Mucosa of descending colon (tissue), 3 donors: ENCODE measurements at regions not wholly inside any gene's neighbourhood (a gene's known extent, or its start where the extent isn't known, plus 50 kb on each side); places are given as distances from the start of the nearest gene placed in this dataset.

Experiments used
- ATAC-seq: fragments of 200-7000 bp; cut with Tn5 transposase; one replicate; pipeline ENCODE4 v1.9.1; 2020; ENCODE audit warnings: mild to moderate bottlenecking, moderate library complexity
- DNase-seq, 3 donors: peaks; one replicate each; pipeline ENCODE4 v3.0.0-alpha.2; 2020
- H3K36me3 ChIP-seq: fragments of 200-600 bp; one replicate; pipeline ENCODE4 v1.8.0; 2021; ENCODE audit warnings: low read depth, mild to moderate bottlenecking
- H3K4me1 ChIP-seq: fragments of 200-600 bp; one replicate; pipeline ENCODE4 v1.8.0; 2021; ENCODE audit warnings: low read depth, mild to moderate bottlenecking
- H3K4me3 ChIP-seq: fragments of 200-600 bp; one replicate; pipeline ENCODE4 v1.8.0; 2021; ENCODE audit warnings: mild to moderate bottlenecking
- H3K9me3 ChIP-seq: fragments of 200-600 bp; one replicate; pipeline ENCODE4 v1.8.0; 2021; ENCODE audit warnings: mild to moderate bottlenecking
- intact Hi-C, 2 donors: fragments of 100-400 bp; cut with DNase I in 1 of 2; cut with micrococcal nuclease in 1 of 2; formaldehyde crosslinking; loops; one replicate each; pipeline versions ENCODE4 v1.11.0 to v1.11.1; 2022; cut with DNase I, micrococcal nuclease
- TF ChIP-seq, protein P1 (sequence below): fragments of 200-600 bp; IDR thresholded peaks from one replicate; pipeline ENCODE4 v1.8.0; 2022; ENCODE audit warnings: antibody characterized with exemption, mild to moderate bottlenecking
- donor health status: DM: no; HTN: no; CAD: no; lungs with moderate emphysema.
- donor health status: DM: no; HTN: no; CAD: no.
- donor health status: DM: no; HTN: yes; CAD: no.

DNA sequence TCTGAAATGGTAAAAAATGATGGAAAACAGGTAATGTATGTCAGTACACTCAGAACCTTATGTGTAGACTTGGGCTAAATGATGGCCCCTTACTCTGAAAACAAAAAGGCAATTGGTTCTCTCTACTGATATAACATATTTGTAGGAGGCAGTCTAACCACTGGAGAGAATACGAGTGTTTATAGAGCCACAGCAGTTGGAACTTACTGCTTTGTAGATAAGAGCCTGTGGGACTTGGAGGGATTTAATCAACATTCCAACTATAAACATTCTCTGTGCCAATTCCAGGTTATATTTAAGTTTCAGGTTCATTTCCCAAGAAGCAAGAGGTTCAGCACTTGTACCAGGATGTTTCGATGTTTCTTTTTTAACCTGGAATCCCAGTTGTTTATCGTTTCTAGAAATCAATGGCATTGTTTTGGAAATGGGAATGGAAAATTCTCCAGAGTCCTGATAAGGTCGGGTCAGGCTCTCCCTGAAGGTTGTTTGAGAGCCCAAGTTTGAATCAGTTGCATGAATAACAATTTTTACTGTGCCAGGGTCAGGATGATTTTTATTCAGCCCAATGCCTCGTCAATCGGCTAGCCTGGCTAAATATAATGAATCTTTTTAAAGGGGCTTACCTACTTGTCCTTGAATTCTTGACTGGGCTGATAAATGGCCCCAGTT lies 278.4 kb upstream of the FAM98A start:
- DNase-seq = no peak
- Histone ChIP-seq H3K9me3 (peaks cover 21% of the 10 kb centered on the region), H3K4me1 (no peaks in the 10 kb centered on the region), H3K4me3 (no peak overlapping the region), H3K36me3 (no peaks in the 10 kb centered on the region)
- TF ChIP-seq, protein P1, sequence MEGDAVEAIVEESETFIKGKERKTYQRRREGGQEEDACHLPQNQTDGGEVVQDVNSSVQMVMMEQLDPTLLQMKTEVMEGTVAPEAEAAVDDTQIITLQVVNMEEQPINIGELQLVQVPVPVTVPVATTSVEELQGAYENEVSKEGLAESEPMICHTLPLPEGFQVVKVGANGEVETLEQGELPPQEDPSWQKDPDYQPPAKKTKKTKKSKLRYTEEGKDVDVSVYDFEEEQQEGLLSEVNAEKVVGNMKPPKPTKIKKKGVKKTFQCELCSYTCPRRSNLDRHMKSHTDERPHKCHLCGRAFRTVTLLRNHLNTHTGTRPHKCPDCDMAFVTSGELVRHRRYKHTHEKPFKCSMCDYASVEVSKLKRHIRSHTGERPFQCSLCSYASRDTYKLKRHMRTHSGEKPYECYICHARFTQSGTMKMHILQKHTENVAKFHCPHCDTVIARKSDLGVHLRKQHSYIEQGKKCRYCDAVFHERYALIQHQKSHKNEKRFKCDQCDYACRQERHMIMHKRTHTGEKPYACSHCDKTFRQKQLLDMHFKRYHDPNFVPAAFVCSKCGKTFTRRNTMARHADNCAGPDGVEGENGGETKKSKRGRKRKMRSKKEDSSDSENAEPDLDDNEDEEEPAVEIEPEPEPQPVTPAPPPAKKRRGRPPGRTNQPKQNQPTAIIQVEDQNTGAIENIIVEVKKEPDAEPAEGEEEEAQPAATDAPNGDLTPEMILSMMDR = no peak
- ATAC-seq = no peak
- intact Hi-C loops = no loop called here

DNA sequence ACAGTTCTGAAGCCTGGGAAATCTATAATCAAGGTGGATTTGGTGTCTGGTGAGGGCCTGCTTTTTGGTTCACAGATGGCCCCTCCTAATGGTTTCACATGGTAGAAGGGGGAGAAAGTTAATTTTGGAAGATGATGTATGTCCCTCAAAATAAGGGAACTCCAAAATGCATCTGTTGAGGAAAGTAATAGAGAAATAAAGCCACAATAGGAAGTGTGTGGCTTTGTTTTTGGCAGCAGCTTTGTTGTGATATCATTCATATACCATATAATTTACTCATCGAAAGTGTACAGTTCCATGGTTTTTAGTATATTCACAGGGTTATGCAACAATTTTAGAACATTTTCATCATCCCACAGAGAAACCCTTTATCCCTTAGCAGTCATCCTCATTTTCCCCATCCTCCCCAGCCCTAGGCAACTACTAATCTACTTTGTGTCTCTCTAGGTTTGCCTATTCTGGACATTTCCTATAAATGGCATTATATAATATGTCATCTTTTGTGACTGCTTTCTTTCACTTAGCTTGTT lies 274.0 kb upstream of the FAM98A start:
- Histone ChIP-seq H3K9me3 (peaks cover 50% of the 10 kb centered on the region), H3K4me3 (no peak overlapping the region), H3K4me1 (no peaks in the 10 kb centered on the region), H3K36me3 (no peaks in the 10 kb centered on the region)
- DNase-seq (no peak), ATAC-seq (no peak)
- intact Hi-C loops = no loop called here
- TF ChIP-seq, protein P1 = no peak

DNA sequence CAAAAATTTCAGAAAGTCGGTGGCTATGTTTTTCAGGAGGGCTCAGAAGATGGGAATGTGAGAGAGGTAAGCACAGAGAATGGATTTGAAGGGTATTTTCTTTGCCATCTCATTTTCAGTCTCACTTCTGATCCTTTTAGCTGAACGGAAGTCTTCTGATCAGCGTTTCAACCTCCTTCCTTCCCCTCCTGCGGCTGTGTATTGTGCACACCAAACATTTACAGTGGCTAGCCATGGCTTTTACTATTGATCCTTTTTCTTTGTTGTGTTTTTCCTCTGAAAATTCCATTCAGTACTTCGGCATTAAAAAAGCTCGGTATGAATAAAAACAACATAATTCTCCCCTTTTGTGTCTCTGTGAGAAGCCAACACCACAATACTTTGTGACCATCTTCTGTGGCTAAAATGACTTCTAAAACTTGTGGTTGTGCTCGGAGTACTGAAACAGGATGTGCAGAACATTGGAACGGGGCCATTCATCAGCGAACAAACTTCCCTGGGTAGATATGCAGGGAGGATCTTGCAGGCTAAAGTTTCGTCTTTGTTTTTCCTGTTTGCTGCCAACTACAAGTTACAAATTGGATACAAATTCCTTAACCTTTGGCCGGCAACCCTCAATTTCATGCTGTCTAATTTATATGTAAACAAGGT lies 260.8 kb upstream of the FAM98A start:
- Histone ChIP-seq H3K9me3 (peaks cover 20% of the 10 kb centered on the region), H3K4me3 (no peak overlapping the region), H3K4me1 (no peaks in the 10 kb centered on the region), H3K36me3 (no peaks in the 10 kb centered on the region)
- TF ChIP-seq, protein P1 = no peak
- intact Hi-C loops = no loop called here
- DNase-seq (no peak), ATAC-seq (no peak)

DNA sequence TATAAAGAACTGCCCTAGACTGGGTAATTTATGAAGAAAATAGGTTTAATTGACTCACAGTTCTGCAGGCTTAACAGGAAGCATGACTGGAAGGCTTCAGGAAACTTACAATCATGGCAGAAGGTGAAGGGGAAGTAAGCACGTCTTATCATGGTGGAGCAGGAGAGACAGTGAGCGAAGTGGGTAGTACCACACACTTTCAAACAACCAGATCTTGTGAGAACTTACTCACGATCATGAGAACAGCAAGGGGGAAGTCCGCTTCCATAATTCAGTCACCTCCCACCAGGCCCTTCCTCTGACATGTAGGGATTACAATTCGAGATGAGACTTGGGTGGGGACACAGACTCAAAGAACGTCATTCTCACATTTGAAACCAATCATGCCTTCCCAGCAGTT lies 260.1 kb upstream of the FAM98A start:
- TF ChIP-seq, protein P1 = no peak
- Histone ChIP-seq H3K36me3 (no peaks in the 10 kb centered on the region), H3K4me1 (no peaks in the 10 kb centered on the region), H3K4me3 (no peak overlapping the region), H3K9me3 (peaks cover 24% of the 10 kb centered on the region)
- intact Hi-C loops = no loop called here
- ATAC-seq (no peak), DNase-seq (no peak)

DNA sequence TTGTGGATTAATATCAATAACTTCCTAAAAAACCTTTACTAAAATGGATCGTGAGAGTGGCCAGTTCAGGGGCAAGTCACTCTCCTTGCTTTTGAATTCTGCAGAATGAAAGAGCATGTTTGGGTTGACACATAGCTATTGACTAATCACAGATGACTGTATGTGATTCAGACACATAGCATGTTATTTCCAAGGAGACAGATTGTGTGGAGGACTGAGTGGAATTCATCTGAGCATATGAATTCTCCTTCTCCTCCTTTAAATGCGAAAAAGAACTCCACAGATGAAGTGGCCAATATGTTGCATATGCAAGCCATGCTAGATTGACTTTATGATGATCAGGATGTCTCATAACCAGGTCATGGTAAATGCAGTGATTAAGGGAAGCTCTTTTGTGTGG lies 249.4 kb upstream of the FAM98A start:
- Histone ChIP-seq H3K36me3 (no peaks in the 10 kb centered on the region), H3K9me3 (peaks cover 35% of the 10 kb centered on the region), H3K4me1 (no peaks in the 10 kb centered on the region), H3K4me3 (no peak overlapping the region)
- intact Hi-C loops = no loop called here
- no peak for DNase-seq
- TF ChIP-seq, protein P1 = no peak
- ATAC-seq = no peak
